ENCODE measurements at regions not wholly inside any gene's neighbourhood (a gene's known extent, or its start where the extent isn't known, plus 50 kb on each side); places are given as distances from the start of the nearest gene placed in this dataset.

DNA sequence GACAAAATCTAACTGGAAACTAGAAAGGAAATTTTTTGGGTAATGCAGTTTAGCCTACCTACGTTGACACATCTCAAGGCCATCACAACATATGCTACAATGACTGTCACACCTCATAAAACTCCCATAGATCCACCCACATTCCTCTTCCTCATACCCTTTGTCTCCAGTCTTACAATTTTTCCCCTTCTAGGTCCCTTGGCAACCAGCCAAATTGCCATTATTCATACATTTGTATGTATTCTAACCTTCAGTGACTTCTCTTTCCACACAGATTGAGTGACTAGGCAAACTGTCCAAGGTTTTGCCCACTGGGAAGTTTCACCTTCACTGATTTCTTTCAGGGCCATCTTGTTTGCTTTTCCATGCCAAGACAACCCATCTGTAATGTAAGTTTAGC lies 100.5 kb upstream of the TPK1 start:
- TF ChIP-seq, protein P1, sequence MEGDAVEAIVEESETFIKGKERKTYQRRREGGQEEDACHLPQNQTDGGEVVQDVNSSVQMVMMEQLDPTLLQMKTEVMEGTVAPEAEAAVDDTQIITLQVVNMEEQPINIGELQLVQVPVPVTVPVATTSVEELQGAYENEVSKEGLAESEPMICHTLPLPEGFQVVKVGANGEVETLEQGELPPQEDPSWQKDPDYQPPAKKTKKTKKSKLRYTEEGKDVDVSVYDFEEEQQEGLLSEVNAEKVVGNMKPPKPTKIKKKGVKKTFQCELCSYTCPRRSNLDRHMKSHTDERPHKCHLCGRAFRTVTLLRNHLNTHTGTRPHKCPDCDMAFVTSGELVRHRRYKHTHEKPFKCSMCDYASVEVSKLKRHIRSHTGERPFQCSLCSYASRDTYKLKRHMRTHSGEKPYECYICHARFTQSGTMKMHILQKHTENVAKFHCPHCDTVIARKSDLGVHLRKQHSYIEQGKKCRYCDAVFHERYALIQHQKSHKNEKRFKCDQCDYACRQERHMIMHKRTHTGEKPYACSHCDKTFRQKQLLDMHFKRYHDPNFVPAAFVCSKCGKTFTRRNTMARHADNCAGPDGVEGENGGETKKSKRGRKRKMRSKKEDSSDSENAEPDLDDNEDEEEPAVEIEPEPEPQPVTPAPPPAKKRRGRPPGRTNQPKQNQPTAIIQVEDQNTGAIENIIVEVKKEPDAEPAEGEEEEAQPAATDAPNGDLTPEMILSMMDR (IDR thresholded peaks at IDR 0.05), result no peak
- no peak for TF ChIP-seq POLR2A (IDR thresholded peaks at IDR 0.05)

Data from right lobe of liver (tissue), 4 donors.